Ascending aorta (tissue), 2 donors: ENCODE measurements at regions not wholly inside any gene's neighbourhood (a gene's known extent, or its start where the extent isn't known, plus 50 kb on each side); places are given as distances from the start of the nearest gene placed in this dataset.
"Not testable (repeated sequence)": the region's sequence is repeated elsewhere in the genome, so short reads cannot be mapped to it uniquely, and the experiment has no call there.

Experiments
- DNase-seq, 2 donors: peaks; one replicate each; pipeline ENCODE4 v3.0.0-alpha.2; 2019; ENCODE audit warnings: low spot score in 2 of 2
- H3K27ac ChIP-seq, 2 donors: fragments of 200-600 bp; sonication (generic); one replicate each; pipeline ENCODE4 v1.5.1; 2016 to 2017; ENCODE audit warnings: mild to moderate bottlenecking in 1 of 2
- H3K27me3 ChIP-seq: fragments of 200-600 bp; sonication (generic); one replicate; pipeline ENCODE4 v1.5.1; 2017
- H3K36me3 ChIP-seq, 2 donors: fragments of 200-600 bp; sonication (generic); one replicate each; pipeline ENCODE4 v1.5.1; 2016
- H3K4me1 ChIP-seq, 2 donors: fragments of 200-600 bp; sonication (generic); one replicate each; pipeline ENCODE4 v1.5.1; 2016 to 2017; ENCODE audit warnings: mild to moderate bottlenecking in 1 of 2
- H3K4me3 ChIP-seq, 2 donors: fragments of 200-600 bp; sonication (generic); one replicate each; pipeline ENCODE4 v1.5.1; 2016 to 2017; ENCODE audit warnings: mild to moderate bottlenecking in 1 of 2
- H3K9me3 ChIP-seq, 2 donors: fragments of 200-600 bp; sonication (generic); one replicate each; pipeline ENCODE4 v1.5.1; 2016
- CTCF ChIP-seq, 3 experiments: fragments of 200-600 bp in 2 of 3; fragments of 450-650 bp in 1 of 3; sonication (generic) in 2 of 3; IDR thresholded peaks; one replicate each; pipeline ENCODE4 v1.5.1; 2016 to 2019; ENCODE audit warnings: antibody characterized with exemption in 3 of 3, mild to moderate bottlenecking in 1 of 3, moderate library complexity in 1 of 3
- intact Hi-C: fragments of 100-400 bp; cut with DNase I; formaldehyde crosslinking; loops from one replicate; pipeline ENCODE4 v1.15.1; 2023

GRCh38 chr7:45306752-45307305 lies 149.2 kb downstream of the RAMP3 start:
- peaks cover 0 to 7% of the 10 kb centered on the region in 2 donors for H3K9me3 ChIP-seq
- no peak for DNase-seq
- no peaks in the 10 kb centered on the region for H3K4me1 ChIP-seq
- no peaks in the 10 kb centered on the region for H3K27me3 ChIP-seq
- intact Hi-C loops, result no loop called here
- H3K4me3 ChIP-seq, result no peak overlapping the region
- H3K27ac ChIP-seq, result no peak overlapping the region
- no peaks in the 10 kb centered on the region for H3K36me3 ChIP-seq
- TF ChIP-seq CTCF (IDR thresholded peaks at IDR 0.05), result no peak

- Histone ChIP-seq H3K36me3 (no peaks in the 10 kb centered on the region), H3K27me3 (no peaks in the 10 kb centered on the region), H3K4me3 (no peak overlapping the region), H3K9me3 (peaks cover 0 to 11% of the 10 kb centered on the region in 2 donors), H3K27ac (no peak overlapping the region), H3K4me1 (no peaks in the 10 kb centered on the region)
- no peak for TF ChIP-seq CTCF (IDR thresholded peaks at IDR 0.05)
- intact Hi-C loops, result no loop called here
- no peak for DNase-seq
Measured at GRCh38 chr7:45311597-45311996, 154.0 kb downstream of the RAMP3 start.

- intact Hi-C loops, result not testable (repeated sequence)
Measured at GRCh38 chr7:45315512-45315911, 157.9 kb downstream of the RAMP3 start.

GRCh38 chr7:45324683-45325237 lies 167.2 kb downstream of the RAMP3 start:
- no peaks in the 10 kb centered on the region for H3K9me3 ChIP-seq
- no peak overlapping the region for H3K4me3 ChIP-seq
- DNase-seq, result no peak
- no peak overlapping the region for H3K27ac ChIP-seq
- H3K36me3 ChIP-seq, result no peaks in the 10 kb centered on the region
- TF ChIP-seq CTCF (IDR thresholded peaks at IDR 0.05), result no peak
- intact Hi-C loops, result no loop called here
- H3K27me3 ChIP-seq, result no peaks in the 10 kb centered on the region
- no peaks in the 10 kb centered on the region for H3K4me1 ChIP-seq

More at GRCh38 chr7:45315512-45315911, 157.9 kb downstream of the RAMP3 start:
- H3K9me3 ChIP-seq, H3K27ac ChIP-seq, H3K4me3 ChIP-seq, H3K36me3 ChIP-seq, H3K27me3 ChIP-seq, H3K4me1 ChIP-seq: not testable (repeated sequence)
- peak in 1 of 2 donors; percentile 55 for DNase-seq

- peak in 1 of 2 donors; percentile 50 for DNase-seq
- H3K27ac ChIP-seq, result no peak overlapping the region
- intact Hi-C loops, result no loop called here
- no peak for TF ChIP-seq CTCF (IDR thresholded peaks at IDR 0.05)
- H3K27me3 ChIP-seq, result no peaks in the 10 kb centered on the region
- no peaks in the 10 kb centered on the region for H3K36me3 ChIP-seq
- H3K9me3 ChIP-seq, result no peaks in the 10 kb centered on the region
- no peak overlapping the region for H3K4me3 ChIP-seq
- no peaks in the 10 kb centered on the region for H3K4me1 ChIP-seq
Measured at GRCh38 chr7:45325378-45325777, 167.8 kb downstream of the RAMP3 start.

GRCh38 chr7:45328403-45328981 lies 170.9 kb downstream of the RAMP3 start:
- no peak overlapping the region for H3K4me3 ChIP-seq
- H3K27ac ChIP-seq, result no peak overlapping the region
- TF ChIP-seq CTCF (IDR thresholded peaks at IDR 0.05), result no peak
- intact Hi-C loops, result no loop called here
- DNase-seq, result no peak
- no peaks in the 10 kb centered on the region for H3K27me3 ChIP-seq
- no peaks in the 10 kb centered on the region for H3K36me3 ChIP-seq
- no peaks in the 10 kb centered on the region for H3K4me1 ChIP-seq
- H3K9me3 ChIP-seq, result peaks cover 0 to 4% of the 10 kb centered on the region in 2 donors
